Liver (tissue), 8 donors: ENCODE measurements at regions not wholly inside any gene's neighbourhood (a gene's known extent, or its start where the extent isn't known, plus 50 kb on each side); places are given as distances from the start of the nearest gene placed in this dataset.

Experiments
- DNase-seq: peaks from one replicate; pipeline ENCODE4 v3.0.0-alpha.2; 2017; ENCODE audit warnings: low spot score
- H3K27ac ChIP-seq, 2 donors: one replicate each; pipeline ENCODE4 v1.7.0; 2013; ENCODE audit warnings: inconsistent platforms in 2 of 2, low read length in 2 of 2, control low read depth in 1 of 2, low read depth in 1 of 2, mild to moderate bottlenecking in 1 of 2
- H3K27me3 ChIP-seq, 4 donors: one replicate each; pipeline versions ENCODE4 v1.6.1 to v1.7.0; 2013; ENCODE audit warnings: low read length in 3 of 4, inconsistent platforms in 1 of 4, mild to moderate bottlenecking in 1 of 4, moderate library complexity in 1 of 4; ENCODE audit not compliant: control insufficient read depth in 4 of 4, insufficient read depth in 4 of 4
- H3K36me3 ChIP-seq, 4 donors: one replicate each; pipeline versions ENCODE4 v1.6.1 to v1.7.0; 2013; ENCODE audit warnings: low read length in 3 of 4, mild to moderate bottlenecking in 3 of 4, low read depth in 1 of 4, moderate library complexity in 1 of 4; ENCODE audit not compliant: control insufficient read depth in 4 of 4, insufficient read depth in 3 of 4
- H3K4me1 ChIP-seq, 4 donors: one replicate each; pipeline versions ENCODE4 v1.6.1 to v1.7.0; 2013; ENCODE audit warnings: low read length in 3 of 4, mild to moderate bottlenecking in 3 of 4, moderate library complexity in 1 of 4; ENCODE audit not compliant: control insufficient read depth in 4 of 4, insufficient read depth in 4 of 4
- H3K4me3 ChIP-seq, 3 donors: one replicate each; pipeline versions ENCODE4 v1.6.1 to v1.7.0; 2013; ENCODE audit warnings: low read length in 3 of 3, control low read depth in 1 of 3, low read depth in 1 of 3, mild to moderate bottlenecking in 1 of 3
- H3K9ac ChIP-seq, 2 donors: one replicate each; pipeline ENCODE4 v1.7.0; 2013; ENCODE audit warnings: low read length in 2 of 2, mild to moderate bottlenecking in 2 of 2, moderate library complexity in 2 of 2, control low read depth in 1 of 2, low read depth in 1 of 2
- H3K9me3 ChIP-seq, 4 donors: one replicate each; pipeline versions ENCODE4 v1.6.1 to v1.7.0; 2013; ENCODE audit warnings: low read length in 3 of 4; ENCODE audit not compliant: control insufficient read depth in 4 of 4
- ATF3 ChIP-seq: IDR thresholded peaks from 2 replicates; pipeline ENCODE4 v1.6.1; 2016; ENCODE audit warnings: antibody characterized with exemption
- CTCF ChIP-seq: fragments of 150-350 bp; IDR thresholded peaks from 2 replicates; pipeline ENCODE4 v1.5.1; 2017; ENCODE audit warnings: improper control_type of control experiment, low read depth, low read length; ENCODE audit not compliant: missing input control
- EGR1 ChIP-seq, 2 donors: IDR thresholded peaks; 2 replicates each; pipeline ENCODE4 v1.6.1; 2016 to 2018; ENCODE audit warnings: antibody characterized with exemption in 2 of 2, low read depth in 2 of 2
- FOXA1 ChIP-seq: IDR thresholded peaks from 2 replicates; pipeline ENCODE4 v1.6.1; 2016; ENCODE audit warnings: antibody characterized with exemption
- FOXA2 ChIP-seq: IDR thresholded peaks from 2 replicates; pipeline ENCODE4 v1.6.1; 2016; ENCODE audit warnings: antibody characterized with exemption
- GABPA ChIP-seq, 2 donors: IDR thresholded peaks in 1 of 2; conservative IDR thresholded peaks in 1 of 2; 2 replicates each; pipeline ENCODE4 v1.6.1; 2016; ENCODE audit warnings: antibody characterized with exemption in 2 of 2, mild to moderate bottlenecking in 1 of 2, moderate library complexity in 1 of 2
- HNF4A ChIP-seq, 2 donors: conservative IDR thresholded peaks; 2 replicates each; pipeline ENCODE4 v1.6.1; 2016; ENCODE audit warnings: antibody characterized with exemption in 2 of 2, mild to moderate bottlenecking in 2 of 2
- HNF4G ChIP-seq: IDR thresholded peaks from 2 replicates; pipeline ENCODE4 v1.6.1; 2016; ENCODE audit warnings: antibody characterized with exemption
- JUND ChIP-seq, 2 donors: IDR thresholded peaks; 2 replicates each; pipeline ENCODE4 v1.6.1; 2016; ENCODE audit warnings: antibody characterized with exemption in 2 of 2
- MAX ChIP-seq: IDR thresholded peaks from 2 replicates; pipeline ENCODE4 v1.6.1; 2016; ENCODE audit warnings: antibody characterized with exemption
- NR2F2 ChIP-seq: IDR thresholded peaks from 2 replicates; pipeline ENCODE4 v1.6.1; 2016; ENCODE audit warnings: antibody characterized with exemption
- RAD21 ChIP-seq, 2 donors: IDR thresholded peaks; 2 replicates each; pipeline ENCODE4 v1.6.1; 2016; ENCODE audit warnings: antibody characterized with exemption in 2 of 2, mild to moderate bottlenecking in 2 of 2
- REST ChIP-seq: IDR thresholded peaks from 2 replicates; pipeline ENCODE4 v1.6.1; 2016; ENCODE audit warnings: antibody characterized with exemption, mild to moderate bottlenecking
- RXRA ChIP-seq, 2 donors: IDR thresholded peaks; 2 replicates each; pipeline ENCODE4 v1.6.1; 2017 to 2018; ENCODE audit warnings: antibody characterized with exemption in 2 of 2, mild to moderate bottlenecking in 1 of 2
- SP1 ChIP-seq: IDR thresholded peaks from 2 replicates; pipeline ENCODE4 v1.6.1; 2018; ENCODE audit warnings: antibody characterized with exemption, mild to moderate bottlenecking
- TAF1 ChIP-seq: conservative IDR thresholded peaks from 2 replicates; pipeline ENCODE4 v1.6.1; 2016; ENCODE audit warnings: antibody characterized with exemption, mild to moderate bottlenecking
- YY1 ChIP-seq: IDR thresholded peaks from 2 replicates; pipeline ENCODE4 v1.6.1; 2016; ENCODE audit warnings: antibody characterized with exemption, mild to moderate bottlenecking
- ZBTB33 ChIP-seq: IDR thresholded peaks from 2 replicates; pipeline ENCODE4 v1.6.1; 2016; ENCODE audit warnings: antibody characterized with exemption
- WGBS: extraction: QIAGEN DNeasy Blood & Tissue Kit; methylation state at CpG from one replicate; pipeline ENCODE4 v1.1.7; 2013; 5-methylcytosine and 5-hydroxymethylcytosine counted together
- donor health status: healthy.
- donor health status: healthy.
- donor health status: healthy.
- donor health status: healthy.
- donor health status: healthy.

- peaks cover 0 to 1% (median 0%) of the 10 kb centered on the region in 4 donors for H3K36me3 ChIP-seq
- no peak overlapping the region for H3K4me3 ChIP-seq
- H3K27ac ChIP-seq = no peak overlapping the region
- H3K9me3 ChIP-seq = peaks cover 0 to 5% (median 1%) of the 10 kb centered on the region in 4 donors
- 93% methylated on average over 2 of the region's 2 CpGs for WGBS
- DNase-seq = no peak
- no peaks in the 10 kb centered on the region for H3K4me1 ChIP-seq
- TF ChIP-seq RAD21 (IDR thresholded peaks at IDR 0.05) (no peak), JUND (IDR thresholded peaks at IDR 0.05) (no peak), HNF4A (conservative IDR thresholded peaks at IDR 0.05) (no peak), CTCF (no peak), TAF1 (no peak), ZBTB33 (no peak), MAX (no peak), ATF3 (no peak), FOXA2 (no peak), SP1 (no peak), YY1 (no peak), NR2F2 (no peak), HNF4G (no peak), EGR1 (IDR thresholded peaks at IDR 0.05; ENCODE audit: low read depth in 2 of 2) (no peak), GABPA (IDR thresholded peaks at IDR 0.05 in 1 of 2, conservative IDR thresholded peaks at IDR 0.05 in 1 of 2) (no peak), RXRA (IDR thresholded peaks at IDR 0.05) (no peak), REST (no peak), FOXA1 (no peak)
- H3K9ac ChIP-seq = no peak overlapping the region
- H3K27me3 ChIP-seq = no peaks in the 10 kb centered on the region
Observed at GRCh38 chr5:142475102-142475513, 150.3 kb upstream of the SPRY4 start.
